DOHH2 (cell line): ENCODE measurements at regions not wholly inside any gene's neighbourhood (a gene's known extent, or its start where the extent isn't known, plus 50 kb on each side); places are given as distances from the start of the nearest gene placed in this dataset.

ENCODE experiments used
- EZH2phosphoT487 ChIP-seq: fragments of 200-600 bp; sonication (generic); IDR thresholded peaks from 2 replicates; pipeline ENCODE4 v1.6.1; 2017; ENCODE audit warnings: borderline replicate concordance, mild to moderate bottlenecking, antibody characterized with exemption, low read length, moderate library complexity, mixed read lengths
- TF ChIP-seq, protein P1 (sequence below): fragments of 200-600 bp; sonication (generic); IDR thresholded peaks from one replicate; pipeline ENCODE4 v1.5.1; 2014; ENCODE audit warnings: antibody characterized with exemption, mild to moderate bottlenecking, low read depth, low read length; ENCODE audit not compliant: poor library complexity, severe bottlenecking

DNA sequence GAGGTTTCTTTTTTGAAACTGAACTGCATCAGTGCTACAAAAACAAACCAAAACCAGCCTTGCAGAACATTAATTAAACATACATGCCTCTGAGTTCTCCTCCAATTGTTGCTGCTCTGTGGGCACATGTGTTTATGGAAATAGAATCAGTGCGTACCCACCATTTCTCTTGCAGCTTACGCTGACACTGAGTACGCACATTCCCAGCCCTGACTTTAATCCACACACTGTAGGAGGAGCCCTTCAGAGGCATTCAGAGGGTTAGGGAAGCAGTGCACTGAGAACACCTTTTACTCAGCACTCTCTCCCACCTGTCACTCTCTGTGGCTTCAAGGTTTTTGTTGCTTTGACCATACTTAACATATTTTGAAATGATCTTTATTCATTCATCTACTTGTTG is 250.5 kb upstream of the PWP1 start:
- TF ChIP-seq EZH2phosphoT487 = no peak
- TF ChIP-seq, protein P1, sequence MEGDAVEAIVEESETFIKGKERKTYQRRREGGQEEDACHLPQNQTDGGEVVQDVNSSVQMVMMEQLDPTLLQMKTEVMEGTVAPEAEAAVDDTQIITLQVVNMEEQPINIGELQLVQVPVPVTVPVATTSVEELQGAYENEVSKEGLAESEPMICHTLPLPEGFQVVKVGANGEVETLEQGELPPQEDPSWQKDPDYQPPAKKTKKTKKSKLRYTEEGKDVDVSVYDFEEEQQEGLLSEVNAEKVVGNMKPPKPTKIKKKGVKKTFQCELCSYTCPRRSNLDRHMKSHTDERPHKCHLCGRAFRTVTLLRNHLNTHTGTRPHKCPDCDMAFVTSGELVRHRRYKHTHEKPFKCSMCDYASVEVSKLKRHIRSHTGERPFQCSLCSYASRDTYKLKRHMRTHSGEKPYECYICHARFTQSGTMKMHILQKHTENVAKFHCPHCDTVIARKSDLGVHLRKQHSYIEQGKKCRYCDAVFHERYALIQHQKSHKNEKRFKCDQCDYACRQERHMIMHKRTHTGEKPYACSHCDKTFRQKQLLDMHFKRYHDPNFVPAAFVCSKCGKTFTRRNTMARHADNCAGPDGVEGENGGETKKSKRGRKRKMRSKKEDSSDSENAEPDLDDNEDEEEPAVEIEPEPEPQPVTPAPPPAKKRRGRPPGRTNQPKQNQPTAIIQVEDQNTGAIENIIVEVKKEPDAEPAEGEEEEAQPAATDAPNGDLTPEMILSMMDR = no peak
